Stimulated activated CD4-positive, alpha-beta T cell treated with anti-CD3 and anti-CD28 coated beads, TNF-alpha, amount 100 ng/mL, for 48 hours (primary cell): ENCODE measurements at regions not wholly inside any gene's neighbourhood (a gene's known extent, or its start where the extent isn't known, plus 50 kb on each side); places are given as distances from the start of the nearest gene placed in this dataset.
"Not testable (repeated sequence)": the region's sequence is repeated elsewhere in the genome, so short reads cannot be mapped to it uniquely, and the experiment has no call there.

ENCODE experiments used
- DNase-seq, 3 donors: peaks; one replicate each; pipeline ENCODE4 v3.0.0-alpha.2; 2020; ENCODE audit warnings: low read depth in 3 of 3

DNA sequence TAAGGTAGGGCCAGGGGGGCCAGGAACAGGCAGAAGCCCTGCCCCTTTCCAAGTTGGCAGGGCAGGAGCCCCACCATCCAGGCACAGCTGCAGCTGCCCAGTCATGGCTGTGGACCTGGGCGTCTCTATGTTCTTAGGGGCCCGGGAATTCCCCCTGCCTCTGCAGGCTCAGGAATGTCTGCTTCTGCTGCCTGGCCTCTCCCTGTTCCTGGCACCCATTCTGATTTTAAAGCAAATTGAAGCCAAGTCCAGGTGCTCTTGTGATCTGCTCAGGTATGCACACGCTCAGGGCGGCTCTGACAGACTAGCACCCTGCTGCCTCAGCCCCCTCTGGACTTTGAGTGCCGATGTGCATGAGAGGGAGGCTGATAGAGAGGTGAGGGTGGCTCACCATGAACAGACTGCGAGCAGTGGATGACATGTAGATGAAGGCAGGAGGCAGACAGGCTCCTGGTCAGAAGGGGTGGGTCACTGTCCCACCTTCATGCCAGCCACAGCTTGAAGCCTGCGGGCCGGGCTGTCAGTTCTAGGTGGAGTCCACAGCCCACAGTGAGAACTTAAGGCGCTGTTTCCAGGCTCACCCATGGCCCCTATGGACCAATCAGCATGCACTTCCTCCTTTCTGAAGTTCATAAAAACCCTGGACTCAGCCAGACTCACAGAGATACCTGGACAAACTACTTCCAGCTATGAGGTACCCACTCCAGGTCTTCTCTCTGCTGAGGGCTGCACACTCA lies 747.8 kb upstream of the GBE1 start:
- no peak for DNase-seq

DNA sequence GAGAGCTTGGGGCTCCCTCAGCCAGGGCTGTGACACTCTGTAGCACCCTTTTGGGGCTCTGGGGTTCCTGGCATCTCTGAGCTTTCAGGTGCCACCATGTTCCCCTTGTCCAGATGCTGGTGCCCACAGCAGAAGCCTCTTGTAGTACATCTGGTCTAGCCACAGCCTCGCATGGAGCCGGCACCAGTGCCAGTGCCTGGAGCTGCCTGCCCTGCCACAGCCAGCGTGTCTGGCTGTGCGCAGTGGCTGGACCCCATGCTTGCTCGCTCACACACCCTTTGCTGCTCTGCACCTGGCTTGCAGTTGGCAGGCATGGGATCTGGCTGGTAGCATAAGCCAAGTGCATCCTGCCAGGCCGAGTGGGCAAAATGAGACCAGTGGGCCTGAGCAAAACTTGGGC lies 744.8 kb upstream of the GBE1 start:
- no peak for DNase-seq

DNA sequence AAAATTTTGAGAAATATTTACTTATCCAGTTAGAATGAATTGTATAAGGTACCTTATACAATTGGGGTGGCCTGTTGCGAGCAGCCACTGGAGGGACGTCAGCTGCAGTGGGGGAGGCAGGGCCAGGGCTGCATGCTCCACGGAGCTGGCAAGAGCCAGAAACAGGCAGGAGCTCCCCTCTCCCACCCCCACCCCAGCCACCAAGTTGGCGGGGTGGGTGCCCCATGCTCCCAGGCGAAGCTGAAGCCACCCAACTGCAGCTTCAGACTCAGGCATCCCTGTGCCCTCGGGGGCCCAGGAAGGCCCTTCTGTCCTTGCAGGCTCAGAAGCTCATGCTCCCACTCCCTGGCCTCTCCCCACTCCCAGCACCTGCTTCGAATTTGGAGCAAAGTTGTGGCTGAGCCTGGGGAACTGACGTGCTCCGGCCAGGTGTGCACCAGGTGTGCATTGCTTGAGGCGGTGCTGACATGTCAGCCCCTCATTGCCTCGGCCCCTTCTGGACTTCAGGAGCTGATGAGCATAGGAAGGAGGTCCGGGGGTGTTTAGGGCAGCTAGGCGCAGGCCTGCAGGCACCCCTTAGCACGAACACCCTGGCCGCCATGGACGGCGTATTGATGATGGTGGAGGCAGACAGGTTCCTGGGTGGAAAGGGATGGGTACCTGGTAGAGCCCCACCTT lies 743.8 kb upstream of the GBE1 start:
- DNase-seq = no peak

DNA sequence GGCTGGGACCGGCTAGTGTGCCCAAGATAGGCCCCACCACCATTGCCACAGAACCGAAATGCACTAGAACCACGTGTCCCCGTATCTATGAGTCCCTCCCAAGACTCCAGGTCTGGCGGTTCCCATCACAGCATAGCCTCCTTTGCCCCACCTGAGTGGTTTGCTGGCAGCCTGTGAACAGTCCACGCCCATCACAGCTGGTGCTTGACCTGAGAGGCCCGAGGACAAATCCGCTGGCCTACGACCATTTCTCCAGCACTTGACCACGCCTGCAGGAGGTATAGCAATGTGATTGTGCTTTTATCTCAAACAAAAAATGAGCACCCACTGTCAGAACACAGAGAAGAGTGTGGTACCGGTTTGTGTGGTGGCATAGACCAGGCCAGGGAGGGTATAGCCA lies 736.7 kb upstream of the GBE1 start:
- DNase-seq = no peak

DNA sequence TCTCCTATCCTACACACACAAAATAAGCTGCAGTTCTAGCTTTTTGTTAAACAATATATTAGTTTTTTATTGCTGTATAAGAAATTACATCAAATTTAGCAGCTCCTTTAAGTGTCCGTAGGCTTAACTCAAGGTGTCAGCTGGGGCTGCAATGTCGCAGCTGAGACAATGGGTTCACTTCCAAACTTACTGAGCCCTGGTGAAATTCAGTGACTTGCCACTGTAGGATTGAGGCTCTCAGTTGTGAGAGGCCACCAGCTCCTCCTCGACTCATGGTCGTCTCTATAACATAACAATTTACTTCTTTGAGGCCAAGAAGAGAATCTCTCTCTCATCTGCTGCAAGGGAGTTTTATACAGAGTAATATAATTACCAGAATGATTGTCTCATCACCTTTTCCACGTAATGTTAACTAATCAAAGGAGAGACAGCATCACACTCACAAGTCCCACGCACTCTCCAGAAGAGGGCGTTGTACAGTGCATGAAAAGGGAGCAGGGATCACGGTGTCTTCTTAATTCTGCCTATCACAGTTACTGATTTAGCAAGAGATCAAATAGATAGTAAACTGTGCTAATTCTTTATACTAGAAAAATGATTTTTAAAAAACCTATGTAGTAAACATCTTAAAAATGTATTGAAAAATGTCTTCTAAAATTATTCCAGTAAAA lies 735.6 kb upstream of the GBE1 start:
- DNase-seq = no peak

DNA sequence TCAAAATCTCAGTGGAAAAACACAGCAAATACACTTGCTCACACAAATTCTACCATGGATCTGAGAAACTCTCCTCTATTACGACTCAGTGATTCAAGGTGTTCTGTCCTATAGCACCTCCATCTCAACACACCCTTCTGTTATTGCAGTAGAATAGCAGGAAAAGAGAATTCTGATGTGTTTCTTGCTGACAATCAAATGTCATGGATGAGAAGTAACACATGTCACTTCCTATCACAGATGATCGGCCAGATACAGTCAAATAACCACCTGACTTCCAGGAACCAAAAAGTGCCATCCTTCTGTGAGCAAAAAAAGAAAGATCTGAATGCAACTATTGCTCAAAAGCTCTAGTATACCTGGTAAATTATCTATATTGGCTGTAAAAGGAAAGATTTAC lies 734.2 kb upstream of the GBE1 start:
- no peak for DNase-seq

DNA sequence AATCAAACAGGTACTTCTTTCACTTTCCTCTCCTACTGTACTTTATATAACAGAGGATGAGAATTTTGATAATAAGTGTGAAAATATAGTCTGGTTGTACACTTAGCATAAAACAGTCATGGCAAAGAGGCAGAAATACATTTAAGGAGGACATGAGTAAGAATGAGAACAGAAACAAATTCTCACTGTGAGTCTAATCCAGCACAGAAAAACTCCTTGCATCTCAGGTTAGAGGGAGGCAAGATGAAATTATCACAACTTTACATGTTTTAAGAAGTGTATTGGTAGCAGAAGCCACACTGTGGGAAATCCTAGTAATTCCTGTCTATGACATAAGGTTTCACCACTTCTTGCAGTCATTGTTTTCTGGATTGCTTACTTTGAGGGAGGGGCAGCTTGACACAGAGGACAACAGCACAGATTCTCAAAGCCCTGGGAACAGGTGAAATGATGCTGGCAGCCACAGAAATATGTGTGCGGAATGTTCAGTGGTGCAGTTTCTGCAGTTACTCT lies 733.6 kb upstream of the GBE1 start:
- DNase-seq = no peak

DNA sequence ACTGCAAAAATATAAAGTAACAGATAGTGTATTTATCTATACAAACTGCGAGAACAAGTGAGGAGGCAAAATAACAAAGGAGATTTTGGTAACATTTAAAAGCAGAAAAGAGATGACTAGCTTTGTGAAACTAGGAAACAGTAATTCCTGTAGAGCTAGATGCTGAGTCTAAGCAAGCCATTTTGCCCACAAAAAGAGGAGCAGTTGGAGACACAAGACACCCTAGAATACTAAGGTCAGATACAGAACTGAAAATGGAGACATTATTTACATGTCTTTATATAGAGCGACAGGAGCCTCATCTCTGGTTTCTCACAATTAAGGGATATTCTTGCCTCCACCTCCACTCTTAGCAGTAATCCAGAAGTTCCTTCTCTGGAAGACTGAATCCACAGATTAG lies 732.4 kb upstream of the GBE1 start:
- DNase-seq = no peak

DNA sequence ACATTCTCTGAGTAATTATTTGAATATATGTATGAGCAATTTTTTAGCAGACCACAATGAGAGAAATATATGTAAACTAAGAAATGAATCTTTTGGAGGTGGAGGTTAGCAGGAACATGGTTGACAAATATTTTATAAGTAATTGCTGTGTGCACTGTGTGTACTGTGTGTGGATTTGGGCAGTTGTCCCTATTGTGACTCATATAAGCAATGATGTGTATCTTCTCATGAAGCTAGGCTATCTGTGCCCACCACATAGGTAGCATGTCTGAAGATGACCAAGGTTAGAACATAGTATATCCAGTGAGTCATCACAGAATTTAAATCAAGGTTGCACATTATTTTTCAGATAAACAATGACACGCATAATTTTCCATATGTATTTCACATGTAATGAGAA lies 713.9 kb upstream of the GBE1 start:
- no peak for DNase-seq

DNA sequence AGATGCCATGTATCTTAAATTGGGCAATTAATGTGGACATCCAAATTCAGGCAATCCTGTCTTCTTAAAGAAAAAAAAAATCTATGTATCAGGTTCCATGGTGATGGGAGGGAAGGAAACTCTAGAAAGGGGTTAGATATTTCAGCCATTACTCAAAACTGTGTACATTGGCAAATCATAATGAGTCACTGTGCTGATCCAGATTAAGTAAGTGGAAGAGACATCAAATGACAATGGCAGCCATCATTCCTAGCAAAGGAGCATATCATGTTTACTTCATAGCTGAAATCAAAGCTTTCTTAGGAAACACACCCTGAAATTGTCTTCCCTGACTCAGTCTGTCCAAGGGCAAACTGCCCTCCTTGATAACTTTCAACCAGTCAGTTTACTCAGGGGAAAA lies 713.3 kb upstream of the GBE1 start:
- no peak for DNase-seq

DNA sequence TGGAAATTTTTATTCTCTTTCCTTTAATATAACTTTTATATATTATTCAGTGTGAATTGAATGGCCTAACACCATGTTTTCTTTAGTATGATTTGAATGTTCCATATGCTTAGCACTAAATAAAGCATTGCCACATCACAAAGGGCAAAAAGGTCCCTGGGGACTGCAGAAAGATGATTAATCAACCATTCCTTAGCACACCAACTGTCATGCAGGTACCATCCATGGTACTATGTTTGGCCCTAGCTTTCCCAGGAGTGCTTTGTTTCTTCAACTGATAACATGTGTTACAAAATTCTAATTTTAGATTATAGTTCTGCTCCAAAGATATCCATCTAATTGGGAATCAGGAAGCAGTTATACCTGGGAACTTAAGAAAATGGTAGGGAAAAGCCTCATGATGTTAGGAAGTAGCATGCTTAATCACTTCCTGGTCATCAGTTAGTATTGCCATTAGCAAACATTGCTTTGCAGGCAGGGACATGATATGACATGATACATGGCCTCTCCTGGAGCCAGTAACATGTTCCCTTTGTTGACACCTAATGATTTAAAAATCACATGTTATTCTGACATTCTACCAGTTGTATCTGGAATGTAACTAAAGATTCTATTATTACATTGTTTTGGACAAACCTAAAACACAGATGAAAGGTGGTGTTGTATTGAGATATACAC lies 712.6 kb upstream of the GBE1 start:
- DNase-seq = no peak

DNA sequence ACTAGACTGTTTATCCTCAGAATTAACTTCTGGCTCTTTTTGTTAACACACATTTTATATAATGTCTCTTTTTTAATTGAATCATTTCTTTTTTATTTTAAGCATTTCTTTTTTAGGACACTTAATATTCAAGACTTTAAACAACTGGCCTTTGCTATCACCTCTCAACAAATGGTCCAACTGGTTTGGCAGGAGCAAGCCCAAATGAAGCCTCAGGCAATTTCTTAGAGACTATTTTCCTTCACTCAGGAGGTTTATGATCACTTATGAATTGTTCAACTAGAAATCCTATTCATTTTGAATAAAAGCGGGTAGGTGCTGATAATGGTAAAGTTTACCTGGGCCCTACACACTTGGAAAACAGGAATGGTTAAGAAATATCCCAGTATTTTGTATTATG lies 705.6 kb upstream of the GBE1 start:
- DNase-seq = no peak

DNA sequence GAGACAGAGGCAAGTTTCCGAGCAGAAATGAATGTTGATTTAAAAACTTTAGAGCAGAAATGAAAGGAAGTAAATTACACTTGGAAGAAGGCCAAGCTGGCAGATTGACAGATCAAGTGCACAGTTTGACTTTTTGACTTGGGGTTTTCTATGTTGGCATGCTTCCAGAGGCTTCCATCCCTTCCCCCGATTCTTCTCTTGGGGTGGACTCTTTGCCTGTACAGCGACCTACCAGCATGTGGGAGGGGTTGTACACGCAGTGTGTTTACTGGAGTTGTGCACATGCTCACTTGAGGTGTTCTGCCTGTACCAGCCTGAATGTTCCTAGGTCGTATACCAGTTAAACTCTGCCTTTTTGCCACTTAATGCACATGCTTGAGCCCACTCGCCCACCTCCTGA lies 701.5 kb upstream of the GBE1 start:
- no peak for DNase-seq

DNA sequence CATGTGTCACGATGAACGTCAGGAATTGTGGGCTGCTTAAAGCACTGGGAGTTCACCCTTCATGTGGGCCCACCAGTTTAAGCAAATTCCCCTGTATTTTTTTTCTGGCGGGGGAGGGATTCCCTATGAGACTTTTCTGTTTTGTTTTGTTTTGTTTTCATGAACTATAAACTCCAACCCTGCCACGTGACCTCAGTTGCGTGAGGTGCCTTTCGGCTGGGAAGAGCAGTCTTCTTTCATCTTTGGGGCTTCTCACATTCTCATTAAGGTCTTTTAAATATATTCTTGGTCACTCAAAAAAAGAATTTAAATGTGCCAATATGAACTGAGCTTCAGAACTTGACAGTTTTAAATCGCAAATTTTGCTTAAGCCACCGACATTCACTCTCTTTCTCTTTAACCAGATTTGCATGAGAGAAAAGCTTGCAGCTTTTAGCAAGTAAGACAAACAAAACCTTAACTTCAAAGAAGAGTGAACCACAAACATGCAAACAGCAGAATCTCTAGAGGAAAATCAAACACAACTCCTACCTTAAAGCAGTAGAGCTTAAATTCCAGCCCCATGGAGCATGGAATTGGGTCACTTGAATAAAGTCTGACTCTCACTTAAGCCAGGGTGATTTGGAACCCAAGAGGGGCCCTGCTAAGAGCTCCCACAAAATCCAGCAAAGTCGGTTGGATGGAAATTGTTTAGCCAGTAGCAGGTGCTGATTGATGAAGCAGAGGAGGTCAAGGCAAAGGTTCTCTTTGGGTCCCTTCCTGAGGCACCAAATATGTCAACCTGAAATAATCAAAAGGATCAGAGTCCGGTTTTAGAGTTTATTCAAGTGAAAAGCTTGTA lies 699.8 kb upstream of the GBE1 start:
- DNase-seq = no peak

DNA sequence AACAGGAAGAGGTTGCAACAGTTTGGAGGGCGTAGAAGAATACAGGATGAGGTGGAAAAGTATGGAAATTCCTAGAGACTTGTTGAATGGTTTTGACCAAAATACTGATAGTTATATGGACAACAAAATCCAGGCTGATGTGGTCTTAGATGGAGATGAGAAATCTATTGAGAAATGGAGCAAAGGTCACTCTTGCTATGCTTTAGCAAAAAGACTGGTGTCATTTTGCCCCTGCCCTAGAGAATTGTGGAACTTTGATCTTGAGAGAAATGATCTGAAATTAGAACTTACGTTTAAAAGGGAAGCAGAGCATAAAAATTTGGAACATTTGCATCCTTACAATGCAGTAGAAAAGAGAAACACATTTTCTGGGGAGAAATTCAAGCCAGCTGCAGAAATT lies 686.9 kb upstream of the GBE1 start:
- DNase-seq = no peak

DNA sequence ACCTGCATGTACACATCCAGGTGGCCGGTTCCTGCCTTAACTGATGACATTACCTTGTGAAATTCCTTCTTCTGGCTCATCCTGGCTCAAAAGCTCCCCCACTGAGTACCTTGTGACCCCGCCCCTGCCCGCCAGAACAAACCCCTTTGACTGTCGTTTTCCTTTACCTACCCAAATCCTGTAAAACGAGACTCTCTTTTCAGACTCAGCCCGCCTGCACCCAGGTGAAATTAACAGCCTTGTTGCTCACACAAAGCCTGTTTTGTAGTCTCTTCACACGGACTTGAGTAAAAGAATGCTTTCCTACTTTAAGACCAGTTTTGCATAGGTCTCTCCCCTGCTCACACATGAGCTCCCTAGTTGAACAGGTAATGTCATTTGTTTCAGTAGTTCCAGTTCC lies 667.4 kb upstream of the GBE1 start:
- not testable (repeated sequence) for DNase-seq

DNA sequence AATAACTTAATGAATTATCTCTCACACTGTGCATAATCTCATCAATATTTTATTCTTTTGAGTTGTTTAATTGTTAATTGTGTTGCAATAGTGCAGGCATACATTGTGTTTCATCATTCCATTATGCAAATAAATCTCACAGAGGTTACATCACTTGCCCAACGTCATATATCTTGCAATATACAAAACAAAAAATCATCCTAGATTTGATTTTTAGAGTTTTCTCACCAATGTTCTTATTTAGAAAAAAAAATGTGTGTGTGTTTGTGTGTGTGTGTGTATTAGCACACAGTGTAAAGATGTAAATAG lies 662.5 kb upstream of the GBE1 start:
- no peak for DNase-seq

DNA sequence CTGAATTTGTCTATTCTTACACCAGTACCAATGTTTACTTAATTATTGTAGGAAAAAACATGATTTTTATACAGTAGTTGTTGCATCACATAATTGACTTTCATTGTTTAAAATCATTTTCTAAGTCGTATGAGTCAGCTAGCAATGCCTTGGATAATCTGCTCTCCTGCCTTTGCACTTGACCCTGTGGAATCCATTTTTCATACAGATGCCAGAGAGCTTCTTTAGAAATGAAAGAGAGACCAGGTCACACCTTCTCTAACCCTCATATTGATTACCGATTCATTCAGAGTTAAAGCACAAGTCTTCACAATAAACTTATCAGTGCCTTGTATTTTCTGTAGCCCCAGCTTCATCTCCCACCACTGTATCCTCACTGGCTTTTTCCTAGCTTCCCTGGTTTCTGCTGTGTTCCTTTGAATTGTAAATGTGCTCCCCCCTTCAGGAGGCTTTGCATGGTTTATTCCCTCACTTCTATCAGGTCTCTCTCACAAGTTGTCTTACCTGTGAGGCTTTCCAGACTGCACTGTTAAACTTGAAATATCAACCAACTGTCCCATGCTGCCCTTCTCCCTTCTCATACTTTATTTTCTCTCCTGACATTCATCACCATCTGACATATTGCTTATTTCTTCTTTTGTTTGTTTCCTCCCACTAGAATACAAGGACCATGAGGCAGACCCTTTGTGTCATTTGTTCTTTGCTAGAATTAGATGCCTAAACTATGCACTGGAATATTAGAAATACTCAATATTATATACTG lies 662.0 kb upstream of the GBE1 start:
- no peak for DNase-seq

DNA sequence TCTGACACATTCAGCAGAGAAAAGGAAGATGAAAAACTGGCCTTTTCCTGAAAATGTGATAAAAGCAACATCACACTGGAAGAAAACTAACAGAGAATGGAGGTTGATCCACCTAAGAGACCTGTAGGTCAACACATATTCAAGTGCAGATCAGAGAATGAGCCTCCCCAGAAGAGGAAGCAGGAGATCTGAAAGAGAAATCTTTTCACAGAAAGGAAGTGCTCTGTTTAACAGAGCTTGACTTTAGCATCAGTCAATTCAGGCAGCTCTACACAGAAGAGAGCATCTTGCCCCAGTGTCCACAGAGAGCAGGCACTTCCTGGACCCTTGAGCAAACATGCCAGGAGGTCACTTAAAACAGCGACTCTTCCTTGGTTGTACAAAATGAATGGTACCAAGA lies 655.4 kb upstream of the GBE1 start:
- no peak for DNase-seq

DNA sequence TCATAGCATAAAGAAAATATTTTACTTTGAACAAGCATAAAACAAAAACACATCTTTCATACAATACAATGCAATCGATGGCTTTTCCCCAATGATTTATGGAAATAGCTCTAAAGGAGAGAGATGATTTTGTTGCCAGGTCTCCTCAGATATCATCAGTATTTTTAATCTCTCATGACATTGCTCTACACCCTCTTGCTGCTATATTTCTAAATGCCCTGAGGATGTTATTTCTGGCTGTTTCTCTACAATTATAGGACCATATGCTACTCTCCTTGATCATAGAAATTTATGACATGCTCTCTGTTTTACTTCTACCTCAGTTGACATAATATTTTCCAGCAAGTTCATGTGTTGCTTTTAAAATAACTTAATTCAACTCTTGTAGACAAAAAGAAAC lies 654.9 kb upstream of the GBE1 start:
- DNase-seq = no peak

DNA sequence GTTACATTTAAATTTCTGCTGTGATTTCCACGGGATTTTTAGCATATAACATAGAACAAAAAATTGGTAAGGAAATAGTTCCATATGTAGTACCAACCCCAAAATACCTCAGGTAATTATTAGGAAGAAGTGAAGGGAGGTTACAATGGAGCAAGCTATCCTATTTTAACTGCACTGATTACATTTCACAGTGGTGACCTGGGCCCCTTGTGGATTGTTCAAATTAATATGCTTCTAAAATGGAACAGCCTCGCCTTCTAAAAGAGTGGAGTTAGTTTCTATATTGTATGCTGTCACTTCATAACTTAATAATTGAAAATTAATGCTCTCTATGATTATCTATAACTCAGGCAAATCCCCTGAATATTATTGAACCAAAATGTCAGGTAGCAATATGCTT lies 651.7 kb upstream of the GBE1 start:
- DNase-seq = no peak
